Activated CD4-positive, alpha-beta T cell treated with anti-CD3 and anti-CD28 coated beads, Interleukin-2, Interleukin-6, amounts not matched to agents 100 ng/mL and 50 ng/mL, durations not matched to agents 16 hours and 8 hours (primary cell): ENCODE measurements at regions not wholly inside any gene's neighbourhood (a gene's known extent, or its start where the extent isn't known, plus 50 kb on each side); places are given as distances from the start of the nearest gene placed in this dataset.
"Not testable (repeated sequence)": the region's sequence is repeated elsewhere in the genome, so short reads cannot be mapped to it uniquely, and the experiment has no call there.

Source experiments
- DNase-seq: peaks from one replicate; pipeline ENCODE4 v3.0.0-alpha.2; 2020

GRCh38 chrX:109155161-109155560, 326.7 kb downstream of the GUCY2F start:
- no peak for DNase-seq

DNA sequence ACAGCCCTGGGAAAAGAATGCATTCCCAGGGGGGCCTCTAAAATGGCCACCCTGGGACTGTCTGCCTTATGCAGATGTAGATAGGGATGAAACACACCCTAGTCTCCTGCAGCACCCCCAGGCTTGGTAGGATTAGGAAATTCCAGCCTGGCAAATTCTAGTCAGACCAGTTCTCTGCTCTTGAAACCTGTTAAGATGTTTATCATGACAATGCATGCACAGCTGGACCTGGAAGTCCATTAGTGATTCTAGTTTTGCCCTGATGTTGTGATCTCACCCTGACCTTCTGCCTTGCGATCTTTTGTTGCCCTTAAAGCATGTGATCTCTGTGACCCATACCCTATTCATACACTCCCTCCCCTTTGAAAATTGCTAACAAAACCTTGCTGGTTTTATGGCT, 337.7 kb downstream of the GUCY2F start:
- not testable (repeated sequence) for DNase-seq

GRCh38 chrX:109140463-109140862, 341.4 kb downstream of the GUCY2F start:
- no peak for DNase-seq

GRCh38 chrX:109134777-109135176, 347.1 kb downstream of the GUCY2F start:
- DNase-seq = no peak

DNA sequence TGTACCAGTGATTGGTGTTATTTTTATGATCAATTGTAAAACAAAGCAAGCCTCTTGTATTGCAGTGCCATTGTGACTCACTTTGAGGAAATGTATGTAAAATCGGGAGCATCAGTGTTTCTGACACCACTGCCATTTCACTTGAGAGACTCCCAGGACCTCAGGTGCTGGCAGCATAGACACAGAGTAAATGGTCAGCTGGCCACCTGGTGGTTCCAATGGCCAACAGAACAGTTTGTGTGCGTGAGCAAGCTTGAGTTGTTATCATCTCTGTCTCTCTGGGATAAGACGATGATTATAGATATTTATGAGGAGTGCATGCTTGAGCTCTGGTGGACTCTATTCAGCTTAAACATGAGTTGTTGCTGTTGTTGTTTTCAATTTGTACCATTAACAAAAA, 356.6 kb downstream of the GUCY2F start:
- DNase-seq = no peak

DNA sequence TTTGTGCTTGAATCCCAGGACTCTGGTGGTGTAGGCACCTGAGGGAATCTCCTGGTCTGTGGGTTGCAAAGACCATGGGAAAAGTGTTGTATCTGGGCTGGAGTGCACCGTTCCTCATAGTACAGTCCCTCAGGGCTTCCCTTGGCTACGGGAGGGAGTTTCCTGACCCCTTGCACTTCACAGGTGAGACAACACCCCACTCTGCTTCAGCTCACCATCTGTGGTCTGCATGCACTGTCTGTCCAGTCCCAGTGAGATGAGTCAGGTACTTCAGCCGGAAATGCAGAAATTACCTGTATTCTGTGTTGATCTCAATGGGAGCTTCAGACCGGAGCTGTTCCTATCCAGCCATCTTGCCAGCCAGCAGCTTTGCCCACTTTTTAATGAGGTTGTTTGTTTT, 353.0 kb upstream of the IRS4 start:
- DNase-seq = no peak

GRCh38 chrX:109077788-109078187, 341.4 kb upstream of the IRS4 start:
- no peak for DNase-seq

- DNase-seq = not testable (repeated sequence)
These were observed 317.8 kb upstream of the IRS4 start for GRCh38 chrX:109054181-109054581.

- no peak for DNase-seq
These were observed 313.5 kb upstream of the IRS4 start for GRCh38 chrX:109049903-109050302.

- DNase-seq = no peak
These were observed 313.1 kb upstream of the IRS4 start for GRCh38 chrX:109049416-109049815.

DNA sequence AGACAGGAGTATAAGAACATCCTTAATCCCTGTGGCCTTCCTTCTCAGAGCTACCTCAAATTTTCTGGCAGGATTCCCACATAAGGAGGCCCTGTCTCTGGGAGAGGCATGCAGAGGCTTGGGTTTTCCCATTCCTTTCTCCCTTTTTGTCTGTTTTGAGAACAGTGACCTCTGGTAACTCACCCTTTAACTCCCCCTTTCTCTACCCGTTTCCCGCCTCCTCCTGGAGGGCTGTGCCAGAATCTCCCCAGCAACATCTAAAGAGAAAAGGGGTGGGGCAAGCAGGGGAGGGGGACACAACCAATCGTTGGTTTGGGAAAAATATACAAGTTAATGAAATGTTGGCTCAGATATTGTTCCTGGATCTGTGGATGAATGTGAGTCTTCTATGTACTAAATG, 303.7 kb upstream of the IRS4 start:
- no peak for DNase-seq

GRCh38 chrX:109036624-109037023, 300.3 kb upstream of the IRS4 start:
- DNase-seq = peak; percentile 13

GRCh38 chrX:108993909-108994308, 257.5 kb upstream of the IRS4 start:
- no peak for DNase-seq

GRCh38 chrX:108972899-108973298, 236.5 kb upstream of the IRS4 start:
- DNase-seq = not testable (repeated sequence)

DNA sequence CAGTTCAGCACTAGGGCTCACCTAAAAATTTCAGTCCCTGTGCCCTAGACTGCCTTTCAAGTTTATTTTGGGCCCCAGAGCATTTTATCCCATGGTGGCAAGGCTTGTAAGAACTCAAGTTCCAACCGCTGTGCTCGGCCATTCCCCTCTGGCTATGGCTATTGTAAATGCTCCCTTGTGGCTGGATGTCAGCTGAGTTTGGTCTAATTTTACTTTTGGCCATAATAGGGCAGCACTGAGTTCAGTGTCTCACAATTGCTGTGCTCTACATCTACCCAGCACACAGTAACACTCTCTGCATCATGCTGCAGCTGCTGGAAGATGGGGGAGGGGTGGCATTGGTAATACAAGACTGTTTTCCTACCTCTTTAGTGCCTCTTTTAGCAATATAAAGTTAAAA, 210.8 kb upstream of the IRS4 start:
- no peak for DNase-seq

- no peak for DNase-seq
These were observed 210.2 kb upstream of the IRS4 start for GRCh38 chrX:108946531-108946930.

- DNase-seq = peak; percentile 49
These were observed 209.6 kb upstream of the IRS4 start for GRCh38 chrX:108945883-108946523.

DNA sequence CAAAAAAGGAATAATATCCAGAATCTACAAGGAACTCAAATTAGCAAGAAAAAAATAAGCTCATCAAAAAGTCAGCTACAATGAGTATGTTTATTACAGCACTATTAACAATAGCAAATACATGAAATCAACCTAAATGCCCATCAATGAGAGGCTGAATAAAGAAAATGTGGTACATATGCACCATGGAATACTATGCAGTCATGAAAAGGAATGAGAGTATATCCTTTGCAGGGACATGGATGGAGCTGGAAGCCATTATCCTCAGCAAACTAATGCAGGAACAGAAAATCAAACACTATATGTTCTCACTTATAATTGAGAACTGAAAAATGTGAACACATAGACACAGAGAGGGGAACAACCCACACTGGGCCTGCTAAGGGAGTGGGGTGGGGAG, 178.4 kb upstream of the IRS4 start:
- no peak for DNase-seq

- not testable (repeated sequence) for DNase-seq
These were observed 167.5 kb upstream of the IRS4 start for GRCh38 chrX:108903831-108904230.

- no peak for DNase-seq
These were observed 164.0 kb upstream of the IRS4 start for GRCh38 chrX:108900333-108900732.

DNA sequence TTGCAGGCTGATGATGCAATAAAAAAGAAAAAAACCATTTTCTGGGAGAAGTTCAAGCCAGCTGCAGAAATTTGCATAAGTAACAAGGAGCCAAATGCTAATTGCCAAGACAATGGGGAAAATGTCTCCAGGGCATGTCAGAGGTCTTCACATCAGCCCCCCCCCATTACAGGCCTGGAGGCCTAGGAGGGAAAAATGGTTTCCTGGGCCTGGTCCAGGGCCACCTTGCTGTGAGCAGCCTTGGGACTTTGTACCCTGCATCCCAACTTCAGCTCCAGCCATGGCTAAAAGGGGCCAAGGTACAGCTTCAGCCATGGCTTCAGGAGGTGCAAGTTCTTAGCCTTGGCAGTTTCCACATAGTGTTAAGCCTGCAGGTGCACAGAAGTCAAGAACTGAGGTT, 160.0 kb upstream of the IRS4 start:
- DNase-seq = not testable (repeated sequence)

- no peak for DNase-seq
These were observed 156.1 kb upstream of the IRS4 start for GRCh38 chrX:108892501-108892900.

DNA sequence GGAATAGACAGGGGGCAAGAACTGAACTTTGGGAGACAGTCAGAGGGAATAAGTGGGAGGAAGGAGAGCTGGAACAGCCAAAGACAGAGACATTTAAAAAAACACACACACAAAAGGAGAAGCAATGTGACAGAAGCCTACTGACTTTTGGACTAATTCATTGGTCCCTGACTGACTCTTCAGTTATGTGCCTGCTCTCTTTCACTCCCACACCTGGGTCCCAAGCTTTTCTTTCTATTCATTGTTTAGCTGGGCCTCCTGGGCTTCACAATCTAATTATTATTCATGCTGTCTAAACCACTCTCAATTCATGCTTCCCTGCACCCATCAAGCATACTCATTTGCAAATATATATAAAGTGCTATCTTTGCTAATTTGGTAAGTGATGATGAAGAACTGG, 139.2 kb upstream of the IRS4 start:
- DNase-seq = no peak

DNA sequence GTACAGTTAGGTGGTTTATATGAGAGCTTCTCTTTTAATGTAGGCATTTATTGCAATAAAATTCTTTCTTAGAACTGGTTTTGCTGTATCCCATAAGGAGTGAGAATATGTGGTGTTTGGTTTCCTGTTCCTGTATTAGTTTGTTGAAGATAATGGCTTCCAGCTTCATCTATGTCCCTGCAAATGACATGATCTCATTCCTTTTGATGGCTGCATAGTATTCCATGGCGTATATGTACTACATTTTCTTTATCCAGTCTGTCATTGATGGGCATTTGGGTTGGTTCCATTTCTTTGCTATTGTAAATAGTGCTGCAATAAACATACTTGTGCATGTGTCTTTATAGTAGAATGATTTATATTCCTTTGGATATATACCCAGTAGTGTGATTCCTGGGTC, 106.7 kb upstream of the IRS4 start:
- DNase-seq = not testable (repeated sequence)

- no peak for DNase-seq
These were observed 97.6 kb upstream of the IRS4 start for GRCh38 chrX:108833993-108834392.

DNA sequence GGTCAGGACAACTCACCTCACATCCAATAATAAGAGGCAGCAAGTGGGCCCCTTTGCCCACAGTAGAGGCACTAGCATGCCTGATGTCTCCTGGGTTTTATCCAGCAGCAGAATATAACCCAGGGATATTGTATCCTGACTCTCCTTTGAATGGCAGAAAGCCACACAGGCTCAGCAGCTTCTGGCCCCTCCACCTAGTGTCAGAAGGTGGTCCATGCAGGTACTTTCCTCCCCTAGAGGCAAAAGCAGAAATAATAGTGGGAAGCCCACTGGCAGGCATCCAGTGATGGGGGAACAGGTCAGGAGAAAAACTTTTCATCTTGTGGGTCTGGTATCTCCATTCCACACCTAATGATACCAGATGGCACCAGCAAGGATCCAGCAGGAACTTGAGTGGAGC, 75.5 kb upstream of the IRS4 start:
- no peak for DNase-seq
